ENCODE measurements at regions not wholly inside any gene's neighbourhood (a gene's known extent, or its start where the extent isn't known, plus 50 kb on each side); places are given as distances from the start of the nearest gene placed in this dataset.

- TF ChIP-seq TAF1 (IDR thresholded peaks at IDR 0.05; ENCODE audit: borderline replicate concordance, insufficient read depth, low read length): no peak
- TF ChIP-seq FOXP2 (optimal IDR thresholded peaks at IDR 0.05; ENCODE audit: borderline replicate concordance, extremely low read depth, extremely low read length, insufficient read depth): no peak
- TF ChIP-seq, protein P1, sequence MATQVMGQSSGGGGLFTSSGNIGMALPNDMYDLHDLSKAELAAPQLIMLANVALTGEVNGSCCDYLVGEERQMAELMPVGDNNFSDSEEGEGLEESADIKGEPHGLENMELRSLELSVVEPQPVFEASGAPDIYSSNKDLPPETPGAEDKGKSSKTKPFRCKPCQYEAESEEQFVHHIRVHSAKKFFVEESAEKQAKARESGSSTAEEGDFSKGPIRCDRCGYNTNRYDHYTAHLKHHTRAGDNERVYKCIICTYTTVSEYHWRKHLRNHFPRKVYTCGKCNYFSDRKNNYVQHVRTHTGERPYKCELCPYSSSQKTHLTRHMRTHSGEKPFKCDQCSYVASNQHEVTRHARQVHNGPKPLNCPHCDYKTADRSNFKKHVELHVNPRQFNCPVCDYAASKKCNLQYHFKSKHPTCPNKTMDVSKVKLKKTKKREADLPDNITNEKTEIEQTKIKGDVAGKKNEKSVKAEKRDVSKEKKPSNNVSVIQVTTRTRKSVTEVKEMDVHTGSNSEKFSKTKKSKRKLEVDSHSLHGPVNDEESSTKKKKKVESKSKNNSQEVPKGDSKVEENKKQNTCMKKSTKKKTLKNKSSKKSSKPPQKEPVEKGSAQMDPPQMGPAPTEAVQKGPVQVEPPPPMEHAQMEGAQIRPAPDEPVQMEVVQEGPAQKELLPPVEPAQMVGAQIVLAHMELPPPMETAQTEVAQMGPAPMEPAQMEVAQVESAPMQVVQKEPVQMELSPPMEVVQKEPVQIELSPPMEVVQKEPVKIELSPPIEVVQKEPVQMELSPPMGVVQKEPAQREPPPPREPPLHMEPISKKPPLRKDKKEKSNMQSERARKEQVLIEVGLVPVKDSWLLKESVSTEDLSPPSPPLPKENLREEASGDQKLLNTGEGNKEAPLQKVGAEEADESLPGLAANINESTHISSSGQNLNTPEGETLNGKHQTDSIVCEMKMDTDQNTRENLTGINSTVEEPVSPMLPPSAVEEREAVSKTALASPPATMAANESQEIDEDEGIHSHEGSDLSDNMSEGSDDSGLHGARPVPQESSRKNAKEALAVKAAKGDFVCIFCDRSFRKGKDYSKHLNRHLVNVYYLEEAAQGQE (IDR thresholded peaks at IDR 0.05; ENCODE audit: insufficient read depth in 1 of 2, low read depth in 2 of 2, low read length in 2 of 2): no peak
- no peak for TF ChIP-seq SIN3A (IDR thresholded peaks at IDR 0.05; ENCODE audit: borderline replicate concordance, insufficient read depth, low read length)
- no peak for TF ChIP-seq POLR2AphosphoS5 (IDR thresholded peaks at IDR 0.05; ENCODE audit: low read depth, low read length)
These were observed 86.3 kb downstream of the EMP1 start for GRCh38 chr12:13282861-13283260.

DNA sequence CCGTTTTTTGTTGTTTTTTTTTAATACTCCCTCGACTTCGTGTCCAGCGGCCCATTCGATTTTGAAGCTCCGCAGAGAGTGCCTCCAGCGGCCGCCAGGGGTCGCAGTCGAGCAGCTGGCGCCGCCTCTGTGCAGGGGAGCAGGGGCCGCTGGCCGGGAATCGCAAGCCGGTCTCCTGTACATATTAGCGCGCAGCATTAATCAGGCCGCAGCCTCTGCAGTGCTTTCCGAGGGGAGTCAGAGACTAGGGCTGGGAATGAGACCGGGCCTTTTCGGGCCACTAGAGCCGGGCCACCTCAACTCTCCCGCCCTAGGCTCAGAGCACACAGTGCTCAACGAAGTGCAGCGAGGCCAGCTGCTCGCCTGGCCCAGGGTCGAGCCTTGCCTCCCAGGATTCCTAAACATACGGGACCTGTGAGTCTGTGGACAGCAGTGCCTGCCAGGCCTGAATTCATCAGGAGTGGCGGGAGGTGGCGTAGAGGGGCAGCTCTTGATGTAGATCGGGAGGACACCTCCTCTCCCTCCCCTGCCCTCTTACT, 81.8 kb downstream of the EMP1 start:
- no peak for TF ChIP-seq FOXP2 (optimal IDR thresholded peaks at IDR 0.05; ENCODE audit: borderline replicate concordance, extremely low read depth, extremely low read length, insufficient read depth)

DNA sequence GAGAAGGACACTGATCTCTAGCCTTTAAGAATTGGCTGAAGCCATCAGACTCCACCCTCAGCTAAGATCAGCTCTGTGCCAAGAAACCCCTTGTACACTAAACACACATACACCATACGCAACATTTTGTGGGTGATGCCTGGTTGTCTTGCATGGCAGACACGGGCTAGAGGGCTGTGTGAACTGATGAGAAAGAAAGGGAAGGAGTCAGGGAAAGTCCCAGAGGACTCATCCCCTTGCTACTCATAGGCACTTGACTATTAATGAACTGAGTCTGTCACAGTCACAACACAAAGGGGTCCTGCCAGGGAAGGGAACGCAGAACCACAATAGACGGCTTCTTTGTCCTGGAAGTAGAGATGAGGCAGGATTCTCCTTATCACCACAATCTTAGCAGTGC, 80.8 kb downstream of the EMP1 start:
- TF ChIP-seq SIN3A (IDR thresholded peaks at IDR 0.05; ENCODE audit: borderline replicate concordance, insufficient read depth, low read length): no peak
- no peak for TF ChIP-seq TAF1 (IDR thresholded peaks at IDR 0.05; ENCODE audit: borderline replicate concordance, insufficient read depth, low read length)

GRCh38 chr12:13275241-13276085, 78.9 kb downstream of the EMP1 start:
- TF ChIP-seq SIN3A (IDR thresholded peaks at IDR 0.05; ENCODE audit: borderline replicate concordance, insufficient read depth, low read length): no peak
- no peak for TF ChIP-seq POLR2AphosphoS5 (IDR thresholded peaks at IDR 0.05; ENCODE audit: low read depth, low read length)
- TF ChIP-seq, protein P1 (IDR thresholded peaks at IDR 0.05; ENCODE audit: insufficient read depth in 1 of 2, low read depth in 2 of 2, low read length in 2 of 2): no peak

- TF ChIP-seq FOXP2 (optimal IDR thresholded peaks at IDR 0.05; ENCODE audit: borderline replicate concordance, extremely low read depth, extremely low read length, insufficient read depth): no peak
These were observed 77.3 kb downstream of the EMP1 start for GRCh38 chr12:13273850-13274249.

DNA sequence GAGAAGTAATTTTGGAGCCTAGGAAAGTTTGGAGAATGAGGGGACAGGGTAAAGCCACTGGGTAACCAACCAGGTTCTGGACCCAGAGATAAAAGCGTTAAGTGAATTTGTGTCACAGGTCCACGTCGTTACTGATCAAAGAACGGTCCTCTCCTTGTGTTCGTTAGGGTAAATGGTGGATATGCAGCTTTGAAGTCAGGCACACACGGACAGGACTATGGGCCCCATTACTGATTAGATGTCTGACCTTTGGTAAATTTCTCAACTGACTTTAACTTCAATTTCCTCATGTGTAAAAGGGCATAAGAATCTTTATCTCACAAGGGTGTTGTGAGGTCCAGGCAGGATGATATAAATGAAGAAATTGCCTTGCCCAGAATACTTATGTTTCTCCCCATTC, 76.6 kb downstream of the EMP1 start:
- TF ChIP-seq, protein P1 (IDR thresholded peaks at IDR 0.05; ENCODE audit: insufficient read depth in 1 of 2, low read depth in 2 of 2, low read length in 2 of 2): no peak
- TF ChIP-seq SIN3A (IDR thresholded peaks at IDR 0.05; ENCODE audit: borderline replicate concordance, insufficient read depth, low read length) (no peak), TAF1 (IDR thresholded peaks at IDR 0.05; ENCODE audit: borderline replicate concordance, insufficient read depth, low read length) (no peak), FOXP2 (optimal IDR thresholded peaks at IDR 0.05; ENCODE audit: borderline replicate concordance, extremely low read depth, extremely low read length, insufficient read depth) (no peak), POLR2AphosphoS5 (IDR thresholded peaks at IDR 0.05; ENCODE audit: low read depth, low read length) (no peak)

DNA sequence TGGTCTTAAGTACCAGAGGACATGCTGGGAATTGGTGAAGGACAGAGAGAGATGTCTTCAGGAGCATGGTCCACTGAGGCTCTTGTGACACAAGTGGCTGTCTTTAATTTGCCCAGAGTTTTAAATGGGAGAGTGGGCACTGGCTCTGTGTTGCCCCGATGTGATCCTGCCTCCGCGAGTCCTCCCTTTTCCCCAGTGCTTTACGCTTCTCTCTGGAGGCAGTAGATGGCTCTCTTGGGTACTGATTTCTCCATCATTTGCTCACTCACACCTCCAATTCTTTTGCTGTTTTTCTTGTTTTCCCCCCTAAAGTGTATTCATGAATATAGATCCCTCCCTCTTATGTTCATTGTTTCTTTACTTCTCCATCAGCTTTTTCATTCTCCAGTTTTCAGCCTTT, 74.3 kb downstream of the EMP1 start:
- TF ChIP-seq, protein P1 (IDR thresholded peaks at IDR 0.05; ENCODE audit: insufficient read depth in 1 of 2, low read depth in 2 of 2, low read length in 2 of 2): no peak
- TF ChIP-seq POLR2AphosphoS5 (IDR thresholded peaks at IDR 0.05; ENCODE audit: low read depth, low read length) (no peak), FOXP2 (optimal IDR thresholded peaks at IDR 0.05; ENCODE audit: borderline replicate concordance, extremely low read depth, extremely low read length, insufficient read depth) (no peak), SIN3A (IDR thresholded peaks at IDR 0.05; ENCODE audit: borderline replicate concordance, insufficient read depth, low read length) (no peak), TAF1 (IDR thresholded peaks at IDR 0.05; ENCODE audit: borderline replicate concordance, insufficient read depth, low read length) (no peak)

Data from PFSK-1 (cell line).